ENCODE measurements at regions not wholly inside any gene's neighbourhood (a gene's known extent, or its start where the extent isn't known, plus 50 kb on each side); places are given as distances from the start of the nearest gene placed in this dataset.

DNA sequence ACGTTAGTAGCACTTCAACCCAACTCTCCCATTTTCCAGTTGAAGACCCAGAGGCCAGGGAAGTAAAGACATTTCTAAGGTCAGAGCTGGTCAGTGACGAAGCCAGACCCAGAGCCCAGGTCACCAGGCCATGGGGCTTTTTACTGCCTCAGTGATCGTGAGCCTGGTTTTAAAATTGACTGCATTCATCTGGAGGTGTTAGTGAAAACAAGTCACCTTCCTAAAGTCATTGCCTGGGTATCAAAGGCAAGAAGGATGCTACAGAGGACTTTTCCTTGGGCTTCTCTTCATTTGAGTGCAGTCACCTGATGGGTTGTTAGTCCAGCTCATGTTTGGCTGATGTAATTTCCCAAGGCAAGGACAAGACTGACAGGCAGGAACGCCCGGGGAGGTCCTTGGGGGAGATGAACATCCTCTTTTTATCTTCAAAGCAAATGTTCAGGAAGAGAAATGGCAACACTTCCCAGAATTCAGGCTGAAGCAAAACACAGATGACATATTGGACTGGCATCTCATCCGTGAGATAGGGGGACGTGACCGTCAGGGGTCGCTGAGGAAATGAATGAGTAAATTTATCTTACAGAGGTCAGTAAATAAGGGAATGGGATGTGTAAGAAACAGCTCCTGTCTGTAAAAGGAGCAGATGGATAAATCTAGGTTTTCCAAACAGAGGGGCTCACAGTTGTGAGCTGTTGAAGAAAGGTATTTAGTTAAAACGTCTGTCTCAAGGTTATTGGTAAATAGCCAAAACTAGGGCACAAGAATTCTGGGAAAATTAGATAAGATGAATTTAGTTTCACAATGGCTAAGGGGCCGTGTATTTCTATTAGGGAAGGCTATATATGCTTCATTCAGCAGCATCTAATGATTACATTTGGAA, 201.2 kb downstream of the OPA1 start:
- Histone ChIP-seq H2BK120ac (ENCODE audit: insufficient read depth, low read length, poor library complexity) (no peak overlapping the region), H3K23ac (ENCODE audit: low read length) (no peak overlapping the region), H3K4me1 (ENCODE audit: control insufficient read depth in 1 of 2, insufficient read depth in 2 of 2, low read length in 2 of 2) (peaks cover 18 to 24% of the 10 kb centered on the region in 2 experiments), H3K4me3 (ENCODE audit: low read depth, low read length) (no peak overlapping the region), H3K4me2 (ENCODE audit: low read length) (no peak overlapping the region), H2AFZ (ENCODE audit: insufficient read depth, low read length, poor library complexity) (no peak overlapping the region), H3K4ac (ENCODE audit: low read depth, low read length) (no peak overlapping the region), H3K79me1 (ENCODE audit: low read length) (peaks cover 18% of the 10 kb centered on the region), H4K8ac (ENCODE audit: low read depth, low read length) (no peak overlapping the region), H3K27me3 (ENCODE audit: insufficient read depth, low read length) (no peaks in the 10 kb centered on the region), H3K27ac (ENCODE audit: low read depth, low read length) (peak overlapping the region; percentile 51), H3K9me3 (ENCODE audit: insufficient read depth, low read depth, low read length) (no peaks in the 10 kb centered on the region), H3K36me3 (ENCODE audit: control insufficient read depth in 1 of 2, insufficient read depth in 2 of 2, low read length in 2 of 2) (no peaks in the 10 kb centered on the region), H3K9ac (ENCODE audit: low read length) (no peak overlapping the region), H2BK12ac (ENCODE audit: low read length) (no peak overlapping the region), H3K18ac (ENCODE audit: low read length) (no peak overlapping the region), H3K14ac (ENCODE audit: low read length) (no peak overlapping the region), H4K91ac (ENCODE audit: low read depth, low read length) (no peak overlapping the region), H4K12ac (ENCODE audit: low read depth, low read length) (no peak overlapping the region), H2AK5ac (ENCODE audit: low read length) (no peak overlapping the region), H2BK5ac (ENCODE audit: low read depth, low read length, poor library complexity) (no peak overlapping the region), H3K79me2 (ENCODE audit: control insufficient read depth, insufficient read depth, low read length, poor library complexity) (no peaks in the 10 kb centered on the region)
- peak; percentile 78 to 81 for DNase-seq
- no CpG with 5 or more reads among the region's 11 CpGs for WGBS (ENCODE audit: extremely low coverage, insufficient coverage, insufficient read length)

DNA sequence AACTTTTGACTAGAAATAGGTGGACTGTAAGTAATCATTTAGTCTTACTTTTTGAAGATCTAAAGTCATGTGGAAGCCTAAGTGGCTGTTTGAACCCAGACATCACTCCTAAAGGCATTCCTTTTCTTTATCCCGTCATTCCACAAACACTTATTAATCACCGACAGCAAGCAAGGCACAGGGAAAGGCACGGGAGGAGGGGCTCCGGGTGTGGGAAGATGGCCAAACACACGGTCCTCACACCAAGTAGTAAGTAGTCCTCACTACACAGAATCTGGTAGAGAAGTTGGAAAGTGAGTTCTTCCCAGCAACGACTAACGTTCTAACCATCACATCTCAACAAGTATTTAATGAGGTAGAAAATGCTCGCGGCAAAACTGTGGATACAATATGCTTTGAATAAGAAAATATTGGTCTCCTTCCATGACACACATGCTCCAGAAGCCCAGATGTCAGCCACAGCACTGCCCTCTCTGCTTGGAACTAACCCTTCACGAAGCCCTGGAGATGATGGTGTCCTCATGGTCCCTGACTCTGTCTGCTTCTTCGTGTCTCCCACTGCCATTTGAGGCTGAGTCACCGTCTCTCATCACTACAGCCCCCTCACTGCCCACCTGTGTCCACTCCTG, 202.2 kb downstream of the OPA1 start:
- H4K91ac ChIP-seq (ENCODE audit: low read depth, low read length) = peak overlapping the region; percentile 20
- H2AFZ ChIP-seq (ENCODE audit: insufficient read depth, low read length, poor library complexity) = no peak overlapping the region
- peaks cover 15 to 18% of the 10 kb centered on the region in 2 experiments for H3K4me1 ChIP-seq (ENCODE audit: control insufficient read depth in 1 of 2, insufficient read depth in 2 of 2, low read length in 2 of 2)
- H3K27ac ChIP-seq (ENCODE audit: low read depth, low read length) = no peak overlapping the region
- WGBS (ENCODE audit: extremely low coverage, insufficient coverage, insufficient read length) = no CpG with 5 or more reads among the region's 12 CpGs
- H3K9me3 ChIP-seq (ENCODE audit: insufficient read depth, low read depth, low read length) = no peaks in the 10 kb centered on the region
- H3K79me1 ChIP-seq (ENCODE audit: low read length) = peaks cover 14% of the 10 kb centered on the region
- H2BK12ac ChIP-seq (ENCODE audit: low read length) = peak overlapping the region; percentile 55
- H4K8ac ChIP-seq (ENCODE audit: low read depth, low read length) = no peak overlapping the region
- peak overlapping the region; percentile 42 for H2BK5ac ChIP-seq (ENCODE audit: low read depth, low read length, poor library complexity)
- H3K4me2 ChIP-seq (ENCODE audit: low read length) = no peak overlapping the region
- H3K36me3 ChIP-seq (ENCODE audit: control insufficient read depth in 1 of 2, insufficient read depth in 2 of 2, low read length in 2 of 2) = no peaks in the 10 kb centered on the region
- no peaks in the 10 kb centered on the region for H3K27me3 ChIP-seq (ENCODE audit: insufficient read depth, low read length)
- no peak overlapping the region for H4K12ac ChIP-seq (ENCODE audit: low read depth, low read length)
- no peak overlapping the region for H3K9ac ChIP-seq (ENCODE audit: low read length)
- no peak overlapping the region for H3K4me3 ChIP-seq (ENCODE audit: low read depth, low read length)
- H3K14ac ChIP-seq (ENCODE audit: low read length) = peak overlapping the region; percentile 66
- H2BK120ac ChIP-seq (ENCODE audit: insufficient read depth, low read length, poor library complexity) = peak overlapping the region; percentile 41
- no peak overlapping the region for H3K18ac ChIP-seq (ENCODE audit: low read length)
- no peaks in the 10 kb centered on the region for H3K79me2 ChIP-seq (ENCODE audit: control insufficient read depth, insufficient read depth, low read length, poor library complexity)
- H3K23ac ChIP-seq (ENCODE audit: low read length) = no peak overlapping the region
- H2AK5ac ChIP-seq (ENCODE audit: low read length) = peak overlapping the region; percentile 79
- peak; percentile 48 to 51 for DNase-seq
- no peak overlapping the region for H3K4ac ChIP-seq (ENCODE audit: low read depth, low read length)

DNA sequence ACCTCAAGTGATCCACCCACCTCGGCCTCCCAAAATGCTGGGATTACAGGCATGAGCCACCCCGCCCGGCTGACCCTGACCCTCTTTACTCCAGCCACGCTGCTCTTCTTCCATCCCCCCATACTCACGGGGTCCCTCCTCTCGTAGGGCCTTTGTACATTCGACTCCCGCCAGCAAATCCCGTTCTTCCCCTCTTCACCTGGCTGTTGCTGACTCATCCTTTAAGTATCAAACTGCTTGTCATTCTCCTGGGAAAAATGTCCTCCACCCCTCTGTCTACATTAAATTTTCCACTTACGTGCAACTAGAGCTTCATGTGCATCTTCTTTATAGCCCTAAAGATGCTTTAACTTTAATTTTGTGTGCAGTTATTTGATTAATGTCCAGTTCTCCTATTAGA, 203.1 kb downstream of the OPA1 start:
- Histone ChIP-seq H3K9ac (ENCODE audit: low read length) (no peak overlapping the region), H3K4me2 (ENCODE audit: low read length) (no peak overlapping the region), H3K79me2 (ENCODE audit: control insufficient read depth, insufficient read depth, low read length, poor library complexity) (no peaks in the 10 kb centered on the region), H3K14ac (ENCODE audit: low read length) (no peak overlapping the region), H2AK5ac (ENCODE audit: low read length) (no peak overlapping the region), H3K36me3 (ENCODE audit: control insufficient read depth in 1 of 2, insufficient read depth in 2 of 2, low read length in 2 of 2) (no peaks in the 10 kb centered on the region), H2AFZ (ENCODE audit: insufficient read depth, low read length, poor library complexity) (no peak overlapping the region), H3K23ac (ENCODE audit: low read length) (no peak overlapping the region), H4K91ac (ENCODE audit: low read depth, low read length) (no peak overlapping the region), H3K4me3 (ENCODE audit: low read depth, low read length) (no peak overlapping the region), H3K27me3 (ENCODE audit: insufficient read depth, low read length) (no peaks in the 10 kb centered on the region), H2BK5ac (ENCODE audit: low read depth, low read length, poor library complexity) (no peak overlapping the region), H3K9me3 (ENCODE audit: insufficient read depth, low read depth, low read length) (no peaks in the 10 kb centered on the region), H2BK12ac (ENCODE audit: low read length) (no peak overlapping the region), H3K4me1 (ENCODE audit: control insufficient read depth in 1 of 2, insufficient read depth in 2 of 2, low read length in 2 of 2) (peaks cover 10 to 12% of the 10 kb centered on the region in 2 experiments), H3K79me1 (ENCODE audit: low read length) (peaks cover 9% of the 10 kb centered on the region), H3K4ac (ENCODE audit: low read depth, low read length) (no peak overlapping the region), H3K27ac (ENCODE audit: low read depth, low read length) (no peak overlapping the region), H4K8ac (ENCODE audit: low read depth, low read length) (no peak overlapping the region), H3K18ac (ENCODE audit: low read length) (no peak overlapping the region), H2BK120ac (ENCODE audit: insufficient read depth, low read length, poor library complexity) (no peak overlapping the region), H4K12ac (ENCODE audit: low read depth, low read length) (no peak overlapping the region)
- WGBS (ENCODE audit: extremely low coverage, insufficient coverage, insufficient read length) = no CpG with 5 or more reads among the region's 10 CpGs
- peak in 1 of 2 donors; percentile 48 for DNase-seq

DNA sequence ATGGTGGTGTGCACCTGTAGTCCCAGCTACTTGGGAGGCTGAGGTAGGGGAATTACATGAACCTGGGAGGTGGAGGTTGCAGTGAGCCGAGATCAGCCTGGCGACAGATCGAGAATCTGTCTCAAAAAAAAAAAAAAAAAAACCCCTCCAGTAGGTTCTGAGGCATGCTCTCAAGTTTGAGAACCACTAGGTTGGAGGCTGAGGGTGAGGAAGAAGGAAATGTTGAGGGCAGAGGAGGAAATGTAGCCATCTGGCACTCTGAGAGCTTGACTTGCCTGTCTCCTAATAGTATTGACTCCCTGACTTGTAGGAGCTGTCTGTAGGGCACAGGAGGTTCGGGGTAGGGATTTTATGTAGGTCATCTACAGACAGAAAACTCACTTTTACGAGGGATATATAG, 204.6 kb downstream of the OPA1 start:
- no peak overlapping the region for H2AK5ac ChIP-seq (ENCODE audit: low read length)
- no peak overlapping the region for H3K4me3 ChIP-seq (ENCODE audit: low read depth, low read length)
- DNase-seq = no peak
- no CpG with 5 or more reads among the region's 5 CpGs for WGBS (ENCODE audit: extremely low coverage, insufficient coverage, insufficient read length)
- no peak overlapping the region for H3K4ac ChIP-seq (ENCODE audit: low read depth, low read length)
- no peak overlapping the region for H2AFZ ChIP-seq (ENCODE audit: insufficient read depth, low read length, poor library complexity)
- no peak overlapping the region for H2BK5ac ChIP-seq (ENCODE audit: low read depth, low read length, poor library complexity)
- no peak overlapping the region for H2BK120ac ChIP-seq (ENCODE audit: insufficient read depth, low read length, poor library complexity)
- H3K9ac ChIP-seq (ENCODE audit: low read length) = no peak overlapping the region
- H3K14ac ChIP-seq (ENCODE audit: low read length) = no peak overlapping the region
- H3K18ac ChIP-seq (ENCODE audit: low read length) = no peak overlapping the region
- no peak overlapping the region for H3K4me2 ChIP-seq (ENCODE audit: low read length)
- H3K79me1 ChIP-seq (ENCODE audit: low read length) = peaks cover 4% of the 10 kb centered on the region
- H4K8ac ChIP-seq (ENCODE audit: low read depth, low read length) = no peak overlapping the region
- no peak overlapping the region for H4K12ac ChIP-seq (ENCODE audit: low read depth, low read length)
- no peaks in the 10 kb centered on the region for H3K9me3 ChIP-seq (ENCODE audit: insufficient read depth, low read depth, low read length)
- no peak overlapping the region for H3K23ac ChIP-seq (ENCODE audit: low read length)
- H3K79me2 ChIP-seq (ENCODE audit: control insufficient read depth, insufficient read depth, low read length, poor library complexity) = no peaks in the 10 kb centered on the region
- H3K27ac ChIP-seq (ENCODE audit: low read depth, low read length) = no peak overlapping the region
- H3K36me3 ChIP-seq (ENCODE audit: control insufficient read depth in 1 of 2, insufficient read depth in 2 of 2, low read length in 2 of 2) = no peaks in the 10 kb centered on the region
- no peaks in the 10 kb centered on the region for H3K27me3 ChIP-seq (ENCODE audit: insufficient read depth, low read length)
- no peak overlapping the region for H2BK12ac ChIP-seq (ENCODE audit: low read length)
- peaks cover 0 to 4% of the 10 kb centered on the region in 2 experiments for H3K4me1 ChIP-seq (ENCODE audit: control insufficient read depth in 1 of 2, insufficient read depth in 2 of 2, low read length in 2 of 2)
- no peak overlapping the region for H4K91ac ChIP-seq (ENCODE audit: low read depth, low read length)
